Stimulated activated CD4-positive, alpha-beta T cell treated with anti-CD3 and anti-CD28 coated beads, TNF-alpha, amount 100 ng/mL, for 24 hours (primary cell): ENCODE measurements at regions not wholly inside any gene's neighbourhood (a gene's known extent, or its start where the extent isn't known, plus 50 kb on each side); places are given as distances from the start of the nearest gene placed in this dataset.

Source experiments
- DNase-seq, 3 experiments: peaks; one replicate each; pipeline ENCODE4 v3.0.0-alpha.2; 2020; ENCODE audit warnings: low read depth in 3 of 3

GRCh38 chr11:69931060-69931910, 112.1 kb upstream of the FGF3 start:
- DNase-seq = no peak

- DNase-seq = no peak
These were observed 113.0 kb upstream of the FGF3 start for GRCh38 chr11:69931994-69932910.

GRCh38 chr11:69934861-69935494, 115.8 kb upstream of the FGF3 start:
- no peak for DNase-seq

GRCh38 chr11:69935941-69936505, 116.8 kb upstream of the FGF3 start:
- DNase-seq = no peak

GRCh38 chr11:69936771-69937170, 117.6 kb upstream of the FGF3 start:
- no peak for DNase-seq

GRCh38 chr11:69938206-69938605, 119.0 kb upstream of the FGF3 start:
- no peak for DNase-seq

- DNase-seq = no peak
These were observed 120.5 kb upstream of the FGF3 start for GRCh38 chr11:69939551-69940245.

GRCh38 chr11:69940246-69940610, 121.0 kb upstream of the FGF3 start:
- DNase-seq = no peak

GRCh38 chr11:69941546-69942332, 122.5 kb upstream of the FGF3 start:
- no peak for DNase-seq

- no peak for DNase-seq
These were observed 123.2 kb upstream of the FGF3 start for GRCh38 chr11:69942333-69942820.

- no peak for DNase-seq
These were observed 123.8 kb upstream of the FGF3 start for GRCh38 chr11:69943066-69943465.

- no peak for DNase-seq
These were observed 124.3 kb upstream of the FGF3 start for GRCh38 chr11:69943506-69943905.

GRCh38 chr11:69944146-69944795, 125.1 kb upstream of the FGF3 start:
- no peak for DNase-seq

- no peak for DNase-seq
These were observed 125.9 kb upstream of the FGF3 start for GRCh38 chr11:69945157-69945556.

GRCh38 chr11:69947059-69947792, 128.0 kb upstream of the FGF3 start:
- DNase-seq = no peak

- DNase-seq = no peak
These were observed 128.6 kb upstream of the FGF3 start for GRCh38 chr11:69947793-69948255.

- DNase-seq = no peak
These were observed 129.3 kb upstream of the FGF3 start for GRCh38 chr11:69948256-69949141.

- no peak for DNase-seq
These were observed 128.8 kb upstream of the ANO1 start for GRCh38 chr11:69949327-69949726.
